ENCODE measurements at regions not wholly inside any gene's neighbourhood (a gene's known extent, or its start where the extent isn't known, plus 50 kb on each side); places are given as distances from the start of the nearest gene placed in this dataset.

GRCh38 chr2:19753818-19754217 lies 148.0 kb downstream of the TTC32 start:
- TF ChIP-seq ZNF274 (IDR thresholded peaks at IDR 0.05; ENCODE audit: low read depth, low read length): no peak
- TF ChIP-seq YY1 (IDR thresholded peaks at IDR 0.05; ENCODE audit: insufficient read depth, insufficient read length): no peak
